ENCODE measurements at regions not wholly inside any gene's neighbourhood (a gene's known extent, or its start where the extent isn't known, plus 50 kb on each side); places are given as distances from the start of the nearest gene placed in this dataset.

- H3K4me3 ChIP-seq (ENCODE audit: low read length in 2 of 2): no peak overlapping the region
These were observed 142.2 kb upstream of the VWC2 start for GRCh38 chr7:49631071-49631815.

GRCh38 chr7:49631960-49632359, 141.5 kb upstream of the VWC2 start:
- Histone ChIP-seq H3K4me1 (ENCODE audit: control insufficient read depth in 2 of 2, insufficient read depth in 2 of 2, low read length in 2 of 2) (no peaks in the 10 kb centered on the region), H3K4me3 (ENCODE audit: low read length in 2 of 2) (no peak overlapping the region), H3K27me3 (ENCODE audit: control insufficient read depth in 2 of 2, insufficient read depth in 1 of 2, low read length in 1 of 2) (no peaks in the 10 kb centered on the region), H3K27ac (ENCODE audit: low read depth in 1 of 2, low read length in 1 of 2) (no peak overlapping the region), H3K9me3 (ENCODE audit: control insufficient read depth in 2 of 2, insufficient read depth in 1 of 2, low read length in 1 of 2) (no peaks in the 10 kb centered on the region), H3K36me3 (ENCODE audit: control insufficient read depth in 2 of 2, insufficient read depth in 2 of 2, low read length in 1 of 2) (no peaks in the 10 kb centered on the region)
- DNase-seq (ENCODE audit: low read depth in 6 of 9, low spot score in 9 of 9): no peak
- WGBS: 88% methylated on average over 8 of the region's 8 CpGs

More at GRCh38 chr7:49631071-49631815, 142.2 kb upstream of the VWC2 start:
- Histone ChIP-seq H3K27me3 (ENCODE audit: control insufficient read depth in 2 of 2, insufficient read depth in 1 of 2, low read length in 1 of 2) (no peaks in the 10 kb centered on the region), H3K4me1 (ENCODE audit: control insufficient read depth in 2 of 2, insufficient read depth in 2 of 2, low read length in 2 of 2) (no peaks in the 10 kb centered on the region), H3K27ac (ENCODE audit: low read depth in 1 of 2, low read length in 1 of 2) (no peak overlapping the region), H3K9me3 (ENCODE audit: control insufficient read depth in 2 of 2, insufficient read depth in 1 of 2, low read length in 1 of 2) (no peaks in the 10 kb centered on the region), H3K36me3 (ENCODE audit: control insufficient read depth in 2 of 2, insufficient read depth in 2 of 2, low read length in 1 of 2) (no peaks in the 10 kb centered on the region)
- DNase-seq (ENCODE audit: low read depth in 6 of 9, low spot score in 9 of 9): no peak

- H3K27ac ChIP-seq (ENCODE audit: low read depth in 1 of 2, low read length in 1 of 2): no peak overlapping the region
- no peaks in the 10 kb centered on the region for H3K4me1 ChIP-seq (ENCODE audit: control insufficient read depth in 2 of 2, insufficient read depth in 2 of 2, low read length in 2 of 2)
- H3K27me3 ChIP-seq (ENCODE audit: control insufficient read depth in 2 of 2, insufficient read depth in 1 of 2, low read length in 1 of 2): no peaks in the 10 kb centered on the region
- no peak for DNase-seq (ENCODE audit: low read depth in 6 of 9, low spot score in 9 of 9)
- no peaks in the 10 kb centered on the region for H3K9me3 ChIP-seq (ENCODE audit: control insufficient read depth in 2 of 2, insufficient read depth in 1 of 2, low read length in 1 of 2)
- H3K36me3 ChIP-seq (ENCODE audit: control insufficient read depth in 2 of 2, insufficient read depth in 2 of 2, low read length in 1 of 2): no peaks in the 10 kb centered on the region
- H3K4me3 ChIP-seq (ENCODE audit: low read length in 2 of 2): no peak overlapping the region
- WGBS: 88% methylated on average over 1 of the region's 1 CpG
These were observed 137.6 kb upstream of the VWC2 start for GRCh38 chr7:49635800-49636199.

GRCh38 chr7:49636400-49636799, 137.0 kb upstream of the VWC2 start:
- DNase-seq (ENCODE audit: low read depth in 6 of 9, low spot score in 9 of 9): no peak
- H3K36me3 ChIP-seq (ENCODE audit: control insufficient read depth in 2 of 2, insufficient read depth in 2 of 2, low read length in 1 of 2): no peaks in the 10 kb centered on the region
- 97% methylated on average over 3 of the region's 3 CpGs for WGBS

DNA sequence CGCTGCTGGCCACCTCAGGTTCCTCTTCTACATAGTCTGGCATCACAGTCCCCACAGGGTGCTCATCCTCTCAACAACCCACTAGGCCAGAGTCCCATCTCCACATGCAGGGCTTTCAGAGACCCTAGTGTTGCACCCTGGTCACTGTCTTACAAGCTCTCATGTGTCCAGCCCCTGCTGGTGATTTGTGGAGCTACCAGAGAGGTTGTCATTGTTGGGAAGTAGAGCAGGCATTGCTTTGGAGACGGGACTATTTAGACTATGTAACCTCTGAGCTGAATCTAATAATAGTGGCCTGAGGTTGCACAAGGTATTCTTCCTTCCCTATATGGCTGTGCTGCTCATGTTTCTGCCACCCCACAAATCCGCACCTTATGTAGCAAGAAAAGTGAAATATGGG, 135.3 kb upstream of the VWC2 start:
- Histone ChIP-seq H3K27ac (ENCODE audit: low read depth in 1 of 2, low read length in 1 of 2) (no peak overlapping the region), H3K36me3 (ENCODE audit: control insufficient read depth in 2 of 2, insufficient read depth in 2 of 2, low read length in 1 of 2) (no peaks in the 10 kb centered on the region), H3K27me3 (ENCODE audit: control insufficient read depth in 2 of 2, insufficient read depth in 1 of 2, low read length in 1 of 2) (no peaks in the 10 kb centered on the region), H3K4me1 (ENCODE audit: control insufficient read depth in 2 of 2, insufficient read depth in 2 of 2, low read length in 2 of 2) (no peaks in the 10 kb centered on the region), H3K9me3 (ENCODE audit: control insufficient read depth in 2 of 2, insufficient read depth in 1 of 2, low read length in 1 of 2) (no peaks in the 10 kb centered on the region), H3K4me3 (ENCODE audit: low read length in 2 of 2) (no peak overlapping the region)
- DNase-seq (ENCODE audit: low read depth in 6 of 9, low spot score in 9 of 9): no peak
- WGBS: 81% methylated on average over 3 of the region's 3 CpGs

More at GRCh38 chr7:49636400-49636799, 137.0 kb upstream of the VWC2 start:
- no peak overlapping the region for H3K27ac ChIP-seq (ENCODE audit: low read depth in 1 of 2, low read length in 1 of 2)
- no peaks in the 10 kb centered on the region for H3K27me3 ChIP-seq (ENCODE audit: control insufficient read depth in 2 of 2, insufficient read depth in 1 of 2, low read length in 1 of 2)
- H3K4me1 ChIP-seq (ENCODE audit: control insufficient read depth in 2 of 2, insufficient read depth in 2 of 2, low read length in 2 of 2): no peaks in the 10 kb centered on the region
- no peak overlapping the region for H3K4me3 ChIP-seq (ENCODE audit: low read length in 2 of 2)
- no peaks in the 10 kb centered on the region for H3K9me3 ChIP-seq (ENCODE audit: control insufficient read depth in 2 of 2, insufficient read depth in 1 of 2, low read length in 1 of 2)

DNA sequence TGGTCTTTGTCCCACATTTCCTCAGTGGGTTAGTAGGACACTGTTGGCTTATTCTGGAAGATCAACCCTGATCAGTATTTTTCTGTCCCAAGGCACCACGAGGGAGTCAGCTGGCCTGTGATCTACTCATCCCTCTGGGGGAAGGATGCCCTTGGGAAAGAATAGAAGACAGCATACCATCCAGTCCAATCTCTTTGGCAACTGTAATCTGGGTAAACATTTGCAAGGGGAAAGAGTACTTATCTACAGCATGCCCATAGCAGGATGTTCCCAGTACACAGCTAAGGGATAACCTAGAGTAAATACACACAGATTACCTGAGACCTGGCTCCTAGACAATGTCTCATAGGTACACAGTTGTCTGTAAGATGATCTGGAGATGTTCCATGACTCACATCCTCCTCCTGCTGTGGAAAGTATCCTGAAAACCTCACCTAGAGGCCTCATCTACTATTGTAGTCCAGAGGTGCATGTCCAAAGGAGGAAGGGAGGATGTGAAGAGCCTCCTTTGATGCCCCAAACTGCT, 134.3 kb upstream of the VWC2 start:
- H3K36me3 ChIP-seq (ENCODE audit: control insufficient read depth in 2 of 2, insufficient read depth in 2 of 2, low read length in 1 of 2): no peaks in the 10 kb centered on the region
- WGBS: 75% methylated on average over 1 of the region's 1 CpG
- H3K4me3 ChIP-seq (ENCODE audit: low read length in 2 of 2): no peak overlapping the region
- DNase-seq (ENCODE audit: low read depth in 6 of 9, low spot score in 9 of 9): no peak
- no peaks in the 10 kb centered on the region for H3K9me3 ChIP-seq (ENCODE audit: control insufficient read depth in 2 of 2, insufficient read depth in 1 of 2, low read length in 1 of 2)
- H3K27me3 ChIP-seq (ENCODE audit: control insufficient read depth in 2 of 2, insufficient read depth in 1 of 2, low read length in 1 of 2): no peaks in the 10 kb centered on the region
- no peaks in the 10 kb centered on the region for H3K4me1 ChIP-seq (ENCODE audit: control insufficient read depth in 2 of 2, insufficient read depth in 2 of 2, low read length in 2 of 2)
- no peak overlapping the region for H3K27ac ChIP-seq (ENCODE audit: low read depth in 1 of 2, low read length in 1 of 2)

DNA sequence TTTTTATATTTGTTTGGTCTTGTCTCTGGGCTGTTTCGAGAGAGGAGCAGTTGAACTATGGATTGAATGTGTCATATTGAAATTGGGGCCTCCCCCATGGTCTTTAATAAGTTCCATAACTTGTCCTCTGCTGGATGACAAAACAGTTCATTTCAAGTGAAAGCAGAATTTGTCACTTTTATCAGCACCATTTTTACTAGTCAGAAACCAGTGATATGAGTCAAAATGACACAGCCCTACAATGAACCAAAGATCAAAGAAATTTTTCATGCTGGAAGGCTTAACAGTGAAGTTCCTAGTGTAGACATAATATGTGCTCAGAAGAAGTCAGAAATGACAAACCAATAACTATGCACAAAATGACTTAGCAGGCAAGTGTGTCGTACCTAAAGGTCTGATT, 133.6 kb upstream of the VWC2 start:
- Histone ChIP-seq H3K27ac (ENCODE audit: low read depth in 1 of 2, low read length in 1 of 2) (no peak overlapping the region), H3K9me3 (ENCODE audit: control insufficient read depth in 2 of 2, insufficient read depth in 1 of 2, low read length in 1 of 2) (no peaks in the 10 kb centered on the region), H3K27me3 (ENCODE audit: control insufficient read depth in 2 of 2, insufficient read depth in 1 of 2, low read length in 1 of 2) (no peaks in the 10 kb centered on the region), H3K36me3 (ENCODE audit: control insufficient read depth in 2 of 2, insufficient read depth in 2 of 2, low read length in 1 of 2) (no peaks in the 10 kb centered on the region), H3K4me1 (ENCODE audit: control insufficient read depth in 2 of 2, insufficient read depth in 2 of 2, low read length in 2 of 2) (no peaks in the 10 kb centered on the region), H3K4me3 (ENCODE audit: low read length in 2 of 2) (no peak overlapping the region)
- 77% methylated on average over 2 of the region's 2 CpGs for WGBS
- no peak for DNase-seq (ENCODE audit: low read depth in 6 of 9, low spot score in 9 of 9)

GRCh38 chr7:49643321-49643720, 130.1 kb upstream of the VWC2 start:
- Histone ChIP-seq H3K36me3 (ENCODE audit: control insufficient read depth in 2 of 2, insufficient read depth in 2 of 2, low read length in 1 of 2) (no peaks in the 10 kb centered on the region), H3K4me1 (ENCODE audit: control insufficient read depth in 2 of 2, insufficient read depth in 2 of 2, low read length in 2 of 2) (no peaks in the 10 kb centered on the region), H3K27ac (ENCODE audit: low read depth in 1 of 2, low read length in 1 of 2) (no peak overlapping the region), H3K4me3 (ENCODE audit: low read length in 2 of 2) (no peak overlapping the region), H3K27me3 (ENCODE audit: control insufficient read depth in 2 of 2, insufficient read depth in 1 of 2, low read length in 1 of 2) (no peaks in the 10 kb centered on the region), H3K9me3 (ENCODE audit: control insufficient read depth in 2 of 2, insufficient read depth in 1 of 2, low read length in 1 of 2) (no peaks in the 10 kb centered on the region)
- no peak for DNase-seq (ENCODE audit: low read depth in 6 of 9, low spot score in 9 of 9)
- whole genome bisulfite sequencing: 82% methylated on average over 5 of the region's 5 CpGs

- H3K27ac ChIP-seq (ENCODE audit: low read depth in 1 of 2, low read length in 1 of 2): no peak overlapping the region
- no peaks in the 10 kb centered on the region for H3K9me3 ChIP-seq (ENCODE audit: control insufficient read depth in 2 of 2, insufficient read depth in 1 of 2, low read length in 1 of 2)
- DNase-seq (ENCODE audit: low read depth in 6 of 9, low spot score in 9 of 9): no peak
- H3K27me3 ChIP-seq (ENCODE audit: control insufficient read depth in 2 of 2, insufficient read depth in 1 of 2, low read length in 1 of 2): no peaks in the 10 kb centered on the region
- no peaks in the 10 kb centered on the region for H3K36me3 ChIP-seq (ENCODE audit: control insufficient read depth in 2 of 2, insufficient read depth in 2 of 2, low read length in 1 of 2)
- no peak overlapping the region for H3K4me3 ChIP-seq (ENCODE audit: low read length in 2 of 2)
- H3K4me1 ChIP-seq (ENCODE audit: control insufficient read depth in 2 of 2, insufficient read depth in 2 of 2, low read length in 2 of 2): no peaks in the 10 kb centered on the region
- WGBS: 89% methylated on average over 4 of the region's 4 CpGs
These were observed 129.7 kb upstream of the VWC2 start for GRCh38 chr7:49643736-49644135.

Measured in thymus (tissue), 11 donors.